HCT116 (cell line): ENCODE measurements at regions not wholly inside any gene's neighbourhood (a gene's known extent, or its start where the extent isn't known, plus 50 kb on each side); places are given as distances from the start of the nearest gene placed in this dataset.
"Not testable (repeated sequence)": the region's sequence is repeated elsewhere in the genome, so short reads cannot be mapped to it uniquely, and the experiment has no call there.

ENCODE experiments used
- CBX3 ChIP-seq: IDR thresholded peaks from 2 replicates; pipeline ENCODE4 v1.6.1; 2012; ENCODE audit warnings: low read depth
- CTCF ChIP-seq, 3 experiments: fragments of 200-600 bp in 1 of 3; sonication (generic) in 1 of 3; IDR thresholded peaks in 2 of 3; conservative IDR thresholded peaks in 1 of 3; 2 replicates each; pipeline ENCODE4 v1.5.1; 2012 to 2017; ENCODE audit warnings: low read depth in 2 of 3, low read length in 2 of 3, antibody characterized with exemption in 1 of 3, borderline replicate concordance in 1 of 3, control low read depth in 1 of 3, mild to moderate bottlenecking in 1 of 3, mixed read lengths in 1 of 3, mixed run types in 1 of 3, moderate library complexity in 1 of 3; ENCODE audit not compliant: insufficient read depth in 1 of 3
- EZH2 ChIP-seq: fragments of 200-600 bp; sonication (generic); IDR thresholded peaks from 2 replicates; pipeline ENCODE4 v1.6.1; 2017; ENCODE audit warnings: antibody characterized with exemption, mixed run types
- FOSL1 ChIP-seq: IDR thresholded peaks from 2 replicates; pipeline ENCODE4 v1.6.1; 2012; ENCODE audit warnings: low read depth
- POLR2A ChIP-seq: IDR thresholded peaks from 2 replicates; pipeline ENCODE4 v1.7.0; 2011; ENCODE audit warnings: borderline replicate concordance; ENCODE audit not compliant: insufficient read depth, insufficient read length; ENCODE audit errors: extremely low read depth
- POLR2AphosphoS5 ChIP-seq: IDR thresholded peaks from 2 replicates; pipeline ENCODE4 v1.6.1; 2011; ENCODE audit warnings: mild to moderate bottlenecking, low read depth, low read length, moderate library complexity
- REST ChIP-seq: IDR thresholded peaks from 2 replicates; pipeline ENCODE4 v1.6.1; 2012; ENCODE audit warnings: low read depth
- SIN3A ChIP-seq: IDR thresholded peaks from 2 replicates; pipeline ENCODE4 v1.6.1; 2012; ENCODE audit warnings: low read depth

- TF ChIP-seq CBX3; EZH2; CTCF (IDR thresholded peaks at IDR 0.05 in 2 of 3, conservative IDR thresholded peaks at IDR 0.05 in 1 of 3; ENCODE audit: borderline replicate concordance in 1 of 3, insufficient read depth in 1 of 3, low read depth in 2 of 3, low read length in 2 of 3); POLR2AphosphoS5; FOSL1; SIN3A; POLR2A; REST: not testable (repeated sequence)
Measured at GRCh38 chr3:135658451-135658850, 307.1 kb upstream of the PPP2R3A start.
